ENCODE measurements at regions not wholly inside any gene's neighbourhood (a gene's known extent, or its start where the extent isn't known, plus 50 kb on each side); places are given as distances from the start of the nearest gene placed in this dataset.
"Not testable (repeated sequence)": the region's sequence is repeated elsewhere in the genome, so short reads cannot be mapped to it uniquely, and the experiment has no call there.

GRCh38 chrX:36898301-36898700, 109.9 kb upstream of the FAM47C start:
- H3K4me3 ChIP-seq (replicated peaks; ENCODE audit: low read depth, low read length): no peak overlapping the region
- no peak for DNase-seq (ENCODE audit: extremely low read depth, insufficient read length)
- no peaks in the 10 kb centered on the region for H3K36me3 ChIP-seq (ENCODE audit: control insufficient read depth, insufficient read depth, low read length)
- TF ChIP-seq CTCF (IDR thresholded peaks at IDR 0.05; ENCODE audit: insufficient read depth, low read length, poor library complexity, severe bottlenecking): peak; percentile 66
- H3K27me3 ChIP-seq (replicated peaks; ENCODE audit: control insufficient read depth, insufficient read depth, low read length): no peaks in the 10 kb centered on the region

GRCh38 chrX:36904561-36904960, 103.6 kb upstream of the FAM47C start:
- not testable (repeated sequence) for H3K36me3 ChIP-seq (ENCODE audit: control insufficient read depth, insufficient read depth, low read length); DNase-seq (ENCODE audit: extremely low read depth, insufficient read length); H3K27me3 ChIP-seq (replicated peaks; ENCODE audit: control insufficient read depth, insufficient read depth, low read length); H3K4me3 ChIP-seq (replicated peaks; ENCODE audit: low read depth, low read length)

- Histone ChIP-seq H3K4me3 (replicated peaks; ENCODE audit: low read depth, low read length) (no peak overlapping the region), H3K27me3 (replicated peaks; ENCODE audit: control insufficient read depth, insufficient read depth, low read length) (no peaks in the 10 kb centered on the region), H3K36me3 (ENCODE audit: control insufficient read depth, insufficient read depth, low read length) (no peaks in the 10 kb centered on the region)
- DNase-seq (ENCODE audit: extremely low read depth, insufficient read length): no peak
- TF ChIP-seq CTCF (IDR thresholded peaks at IDR 0.05; ENCODE audit: insufficient read depth, low read length, poor library complexity, severe bottlenecking): peak; percentile 62
Measured at GRCh38 chrX:36908801-36909675, 99.1 kb upstream of the FAM47C start.

- H3K27me3 ChIP-seq (replicated peaks; ENCODE audit: control insufficient read depth, insufficient read depth, low read length): no peaks in the 10 kb centered on the region
- TF ChIP-seq CTCF (IDR thresholded peaks at IDR 0.05; ENCODE audit: insufficient read depth, low read length, poor library complexity, severe bottlenecking): no peak
- H3K36me3 ChIP-seq (ENCODE audit: control insufficient read depth, insufficient read depth, low read length): no peaks in the 10 kb centered on the region
- no peak for DNase-seq (ENCODE audit: extremely low read depth, insufficient read length)
- no peak overlapping the region for H3K4me3 ChIP-seq (replicated peaks; ENCODE audit: low read depth, low read length)
Measured at GRCh38 chrX:36909676-36910030, 98.5 kb upstream of the FAM47C start.

- no peak for DNase-seq (ENCODE audit: extremely low read depth, insufficient read length)
Measured at GRCh38 chrX:36913551-36913950, 94.6 kb upstream of the FAM47C start.

GRCh38 chrX:36916941-36917340, 91.2 kb upstream of the FAM47C start:
- Histone ChIP-seq H3K27me3 (replicated peaks; ENCODE audit: control insufficient read depth, insufficient read depth, low read length) (no peaks in the 10 kb centered on the region), H3K4me3 (replicated peaks; ENCODE audit: low read depth, low read length) (no peak overlapping the region), H3K36me3 (ENCODE audit: control insufficient read depth, insufficient read depth, low read length) (no peaks in the 10 kb centered on the region)
- no peak for TF ChIP-seq CTCF (IDR thresholded peaks at IDR 0.05; ENCODE audit: insufficient read depth, low read length, poor library complexity, severe bottlenecking)
- DNase-seq (ENCODE audit: extremely low read depth, insufficient read length): no peak

More at GRCh38 chrX:36913551-36913950, 94.6 kb upstream of the FAM47C start:
- no peak for TF ChIP-seq CTCF (IDR thresholded peaks at IDR 0.05; ENCODE audit: insufficient read depth, low read length, poor library complexity, severe bottlenecking)
- Histone ChIP-seq H3K27me3 (replicated peaks; ENCODE audit: control insufficient read depth, insufficient read depth, low read length) (no peaks in the 10 kb centered on the region), H3K36me3 (ENCODE audit: control insufficient read depth, insufficient read depth, low read length) (no peaks in the 10 kb centered on the region), H3K4me3 (replicated peaks; ENCODE audit: low read depth, low read length) (no peak overlapping the region)

Measured in GM06990 (cell line).